Peyer's patch (tissue), 4 donors: ENCODE measurements at regions not wholly inside any gene's neighbourhood (a gene's known extent, or its start where the extent isn't known, plus 50 kb on each side); places are given as distances from the start of the nearest gene placed in this dataset.

ENCODE experiments used
- POLR2A ChIP-seq, 2 donors: fragments of 450-650 bp; IDR thresholded peaks; one replicate each; pipeline ENCODE4 v1.5.1; 2017; ENCODE audit warnings: antibody characterized with exemption in 2 of 2, mild to moderate bottlenecking in 2 of 2, moderate library complexity in 2 of 2
- TF ChIP-seq, protein P1 (sequence below), 6 experiments: fragments of 450-650 bp in 4 of 6; fragments of 200-600 bp in 2 of 6; sonication (generic) in 1 of 6; IDR thresholded peaks; one replicate each; pipeline ENCODE4 v1.5.1; 2017 to 2019; ENCODE audit warnings: antibody characterized with exemption in 6 of 6, mild to moderate bottlenecking in 3 of 6, moderate library complexity in 1 of 6

DNA sequence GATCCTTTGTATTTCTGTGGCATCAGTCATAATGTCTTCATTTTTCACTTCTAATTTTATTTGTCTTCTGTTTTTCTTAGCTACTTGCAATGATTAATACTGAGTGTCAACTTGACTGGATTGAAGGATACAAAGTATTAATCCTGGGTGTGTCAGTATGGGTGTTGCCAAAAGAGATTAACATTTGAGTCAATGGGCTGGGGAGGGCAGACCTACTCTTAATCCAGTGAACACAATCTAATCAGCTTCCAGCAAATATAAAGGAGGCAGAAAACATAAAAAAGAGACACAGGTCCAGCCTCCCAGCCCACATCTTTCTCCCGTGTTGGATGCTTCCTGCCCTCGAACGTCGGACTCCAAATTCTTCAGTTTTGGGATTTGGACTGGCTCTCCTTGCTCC lies 640.9 kb upstream of the MIR17HG start:
- TF ChIP-seq POLR2A (IDR thresholded peaks at IDR 0.05), result no peak
- TF ChIP-seq, protein P1, sequence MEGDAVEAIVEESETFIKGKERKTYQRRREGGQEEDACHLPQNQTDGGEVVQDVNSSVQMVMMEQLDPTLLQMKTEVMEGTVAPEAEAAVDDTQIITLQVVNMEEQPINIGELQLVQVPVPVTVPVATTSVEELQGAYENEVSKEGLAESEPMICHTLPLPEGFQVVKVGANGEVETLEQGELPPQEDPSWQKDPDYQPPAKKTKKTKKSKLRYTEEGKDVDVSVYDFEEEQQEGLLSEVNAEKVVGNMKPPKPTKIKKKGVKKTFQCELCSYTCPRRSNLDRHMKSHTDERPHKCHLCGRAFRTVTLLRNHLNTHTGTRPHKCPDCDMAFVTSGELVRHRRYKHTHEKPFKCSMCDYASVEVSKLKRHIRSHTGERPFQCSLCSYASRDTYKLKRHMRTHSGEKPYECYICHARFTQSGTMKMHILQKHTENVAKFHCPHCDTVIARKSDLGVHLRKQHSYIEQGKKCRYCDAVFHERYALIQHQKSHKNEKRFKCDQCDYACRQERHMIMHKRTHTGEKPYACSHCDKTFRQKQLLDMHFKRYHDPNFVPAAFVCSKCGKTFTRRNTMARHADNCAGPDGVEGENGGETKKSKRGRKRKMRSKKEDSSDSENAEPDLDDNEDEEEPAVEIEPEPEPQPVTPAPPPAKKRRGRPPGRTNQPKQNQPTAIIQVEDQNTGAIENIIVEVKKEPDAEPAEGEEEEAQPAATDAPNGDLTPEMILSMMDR (IDR thresholded peaks at IDR 0.05), result no peak
